ENCODE measurements at regions not wholly inside any gene's neighbourhood (a gene's known extent, or its start where the extent isn't known, plus 50 kb on each side); places are given as distances from the start of the nearest gene placed in this dataset.

GRCh38 chr2:184197413-184197812, 400.9 kb upstream of the ZNF804A start:
- TF ChIP-seq EZH2 (IDR thresholded peaks at IDR 0.05; ENCODE audit: borderline replicate concordance, low read length), result no peak
- TF ChIP-seq CTCF (IDR thresholded peaks at IDR 0.05; ENCODE audit: low read length), result no peak

Data from OCI-LY1 (cell line).